Natural killer cell treated with Interleukin-12 subunit alpha and Interleukin-12 subunit beta and Interleukin-15 and Interleukin-18, amount 100 ng/mL, for 72 hours (primary cell): ENCODE measurements at regions not wholly inside any gene's neighbourhood (a gene's known extent, or its start where the extent isn't known, plus 50 kb on each side); places are given as distances from the start of the nearest gene placed in this dataset.
"Not testable (repeated sequence)": the region's sequence is repeated elsewhere in the genome, so short reads cannot be mapped to it uniquely, and the experiment has no call there.

Experiments
- ATAC-seq, 2 donors: fragments of 150-1000 bp; cut with Tn5 transposase in 1 of 2; sonication (Bioruptor Pico), chemical (Tn5 transposase) in 1 of 2; 2 replicates each; pipeline ENCODE4 v1.10.0; 2021
- DNase-seq: peaks from one replicate; pipeline ENCODE4 v3.0.0; 2022; ENCODE audit warnings: low spot score
- H3K27ac Mint-ChIP-seq, 2 donors: 1 replicate in 1 of 2; 2 replicates in 1 of 2; pipeline ENCODE4 v1.8.0; 2022; ENCODE audit warnings: mixed read lengths in 2 of 2, mild to moderate bottlenecking in 1 of 2, moderate library complexity in 1 of 2
- H3K27me3 Mint-ChIP-seq, 2 donors: 1 replicate in 1 of 2; 2 replicates in 1 of 2; pipeline ENCODE4 v1.8.0; 2022; ENCODE audit warnings: mixed read lengths in 2 of 2
- H3K36me3 Mint-ChIP-seq: one replicate; pipeline ENCODE4 v1.8.0; 2022; ENCODE audit warnings: mixed read lengths
- H3K4me1 Mint-ChIP-seq, 2 donors: 1 replicate in 1 of 2; 2 replicates in 1 of 2; pipeline ENCODE4 v1.8.0; 2022; ENCODE audit warnings: low read depth in 2 of 2, mixed read lengths in 2 of 2, mild to moderate bottlenecking in 1 of 2
- H3K4me3 Mint-ChIP-seq: one replicate; pipeline ENCODE4 v1.8.0; 2022; ENCODE audit warnings: mixed read lengths
- H3K9me3 Mint-ChIP-seq: 2 replicates; pipeline ENCODE4 v1.8.0; 2022; ENCODE audit warnings: mixed read lengths

GRCh38 chr2:37573451-37574388 is 97.7 kb downstream of the CDC42EP3 start:
- no peak overlapping the region for H3K27ac Mint-ChIP-seq
- H3K36me3 Mint-ChIP-seq = peaks cover 6% of the 10 kb centered on the region
- peaks cover 21 to 29% of the 10 kb centered on the region in 2 donors for H3K4me1 Mint-ChIP-seq
- ATAC-seq = no peak
- H3K9me3 Mint-ChIP-seq = peaks cover 5% of the 10 kb centered on the region
- no peak for DNase-seq
- H3K4me3 Mint-ChIP-seq = no peak overlapping the region
- no peaks in the 10 kb centered on the region for H3K27me3 Mint-ChIP-seq

GRCh38 chr2:37575780-37576179 is 95.7 kb downstream of the CDC42EP3 start:
- Mint-ChIP-seq H3K27ac (no peak overlapping the region), H3K36me3 (peaks cover 16% of the 10 kb centered on the region), H3K27me3 (no peaks in the 10 kb centered on the region), H3K4me1 (peaks cover 19 to 25% of the 10 kb centered on the region in 2 donors), H3K9me3 (peaks cover 8% of the 10 kb centered on the region), H3K4me3 (no peak overlapping the region)
- ATAC-seq = no peak
- DNase-seq = no peak

- H3K4me1 Mint-ChIP-seq = peaks cover 17 to 21% of the 10 kb centered on the region in 2 donors
- H3K27ac Mint-ChIP-seq, DNase-seq, H3K4me3 Mint-ChIP-seq, H3K9me3 Mint-ChIP-seq, ATAC-seq, H3K27me3 Mint-ChIP-seq: not testable (repeated sequence)
- H3K36me3 Mint-ChIP-seq = peaks cover 16% of the 10 kb centered on the region
Observed at GRCh38 chr2:37576194-37576593, 95.2 kb downstream of the CDC42EP3 start.

- no peak overlapping the region for H3K4me3 Mint-ChIP-seq
- no peak overlapping the region for H3K27ac Mint-ChIP-seq
- H3K4me1 Mint-ChIP-seq = peaks cover 16 to 17% of the 10 kb centered on the region in 2 donors
- peaks cover 16% of the 10 kb centered on the region for H3K36me3 Mint-ChIP-seq
- DNase-seq (no peak), ATAC-seq (no peak)
- H3K9me3 Mint-ChIP-seq = peaks cover 8% of the 10 kb centered on the region
- no peaks in the 10 kb centered on the region for H3K27me3 Mint-ChIP-seq
Observed at GRCh38 chr2:37576831-37577230, 94.6 kb downstream of the CDC42EP3 start.

- Mint-ChIP-seq H3K36me3 (peaks cover 16% of the 10 kb centered on the region), H3K4me3 (no peak overlapping the region), H3K9me3 (peaks cover 8% of the 10 kb centered on the region), H3K27ac (no peak overlapping the region), H3K4me1 (peaks cover 30% of the 10 kb centered on the region in 2 donors), H3K27me3 (no peaks in the 10 kb centered on the region)
- DNase-seq = no peak
- no peak for ATAC-seq
Observed at GRCh38 chr2:37579192-37579713, 92.2 kb downstream of the CDC42EP3 start.

- not testable (repeated sequence) for H3K9me3 Mint-ChIP-seq, ATAC-seq, H3K27me3 Mint-ChIP-seq, DNase-seq, H3K4me3 Mint-ChIP-seq, H3K27ac Mint-ChIP-seq
- H3K4me1 Mint-ChIP-seq = peaks cover 32 to 35% of the 10 kb centered on the region in 2 donors
- peaks cover 16% of the 10 kb centered on the region for H3K36me3 Mint-ChIP-seq
Observed at GRCh38 chr2:37579949-37580348, 91.5 kb downstream of the CDC42EP3 start.

- H3K9me3 Mint-ChIP-seq = peaks cover 4% of the 10 kb centered on the region
- H3K36me3 Mint-ChIP-seq = peaks cover 11% of the 10 kb centered on the region
- DNase-seq = no peak
- no peaks in the 10 kb centered on the region for H3K27me3 Mint-ChIP-seq
- no peak overlapping the region for H3K4me3 Mint-ChIP-seq
- H3K27ac Mint-ChIP-seq = no peak overlapping the region
- ATAC-seq = no peak
- H3K4me1 Mint-ChIP-seq = peaks cover 44 to 50% of the 10 kb centered on the region in 2 donors
Observed at GRCh38 chr2:37581433-37581832, 90.0 kb downstream of the CDC42EP3 start.

GRCh38 chr2:37582481-37583220 is 88.8 kb downstream of the CDC42EP3 start:
- H3K36me3 Mint-ChIP-seq = peaks cover 10% of the 10 kb centered on the region
- H3K4me3 Mint-ChIP-seq = peak overlapping the region; percentile 79
- H3K27ac Mint-ChIP-seq = peak overlapping the region; percentile 87 to 89
- H3K9me3 Mint-ChIP-seq = peaks cover 3% of the 10 kb centered on the region
- no peaks in the 10 kb centered on the region for H3K27me3 Mint-ChIP-seq
- H3K4me1 Mint-ChIP-seq = peaks cover 56 to 62% of the 10 kb centered on the region in 2 donors
- DNase-seq = no peak
- no peak for ATAC-seq

GRCh38 chr2:37583402-37583801 is 88.0 kb downstream of the CDC42EP3 start:
- H3K4me3 Mint-ChIP-seq = peak overlapping the region; percentile 79
- peaks cover 3% of the 10 kb centered on the region for H3K9me3 Mint-ChIP-seq
- H3K4me1 Mint-ChIP-seq = peaks cover 61 to 69% of the 10 kb centered on the region in 2 donors
- no peak for DNase-seq
- peak overlapping the region; percentile 87 to 89 for H3K27ac Mint-ChIP-seq
- H3K36me3 Mint-ChIP-seq = peaks cover 10% of the 10 kb centered on the region
- no peak for ATAC-seq
- no peaks in the 10 kb centered on the region for H3K27me3 Mint-ChIP-seq

GRCh38 chr2:37583867-37584266 is 87.6 kb downstream of the CDC42EP3 start:
- H3K27ac Mint-ChIP-seq = peak overlapping the region; percentile 87 to 89
- peaks cover 10% of the 10 kb centered on the region for H3K36me3 Mint-ChIP-seq
- H3K9me3 Mint-ChIP-seq = peaks cover 3% of the 10 kb centered on the region
- H3K4me3 Mint-ChIP-seq = peak overlapping the region; percentile 79
- no peaks in the 10 kb centered on the region for H3K27me3 Mint-ChIP-seq
- H3K4me1 Mint-ChIP-seq = peaks cover 65 to 74% of the 10 kb centered on the region in 2 donors
- DNase-seq (no peak), ATAC-seq (no peak)

- peak overlapping the region; percentile 87 to 89 for H3K27ac Mint-ChIP-seq
Observed at GRCh38 chr2:37585295-37585908, 86.0 kb downstream of the CDC42EP3 start.

GRCh38 chr2:37585982-37586621 is 85.3 kb downstream of the CDC42EP3 start:
- Mint-ChIP-seq H3K9me3 (no peaks in the 10 kb centered on the region), H3K27ac (peak overlapping the region; percentile 87 to 89), H3K36me3 (no peaks in the 10 kb centered on the region), H3K4me3 (peak overlapping the region; percentile 79), H3K27me3 (no peaks in the 10 kb centered on the region), H3K4me1 (peaks cover 75 to 91% of the 10 kb centered on the region in 2 donors)
- ATAC-seq (peak; percentile 83 to 89), DNase-seq (peak; percentile 66)

More at GRCh38 chr2:37585295-37585908, 86.0 kb downstream of the CDC42EP3 start:
- Mint-ChIP-seq H3K4me3 (peak overlapping the region; percentile 79), H3K9me3 (no peaks in the 10 kb centered on the region), H3K27me3 (no peaks in the 10 kb centered on the region), H3K4me1 (peaks cover 74 to 84% of the 10 kb centered on the region in 2 donors), H3K36me3 (no peaks in the 10 kb centered on the region)
- DNase-seq = no peak
- ATAC-seq = no peak
